ENCODE measurements at regions not wholly inside any gene's neighbourhood (a gene's known extent, or its start where the extent isn't known, plus 50 kb on each side); places are given as distances from the start of the nearest gene placed in this dataset.
A peak's percentile ranks its signal among the peaks of the same experiment; 100 is the strongest.
"Not testable (repeated sequence)": the region's sequence is repeated elsewhere in the genome, so short reads cannot be mapped to it uniquely, and the experiment has no call there.

GRCh38 chr1:234899041-234899729 lies 229.5 kb downstream of the TOMM20 start:
- DNase-seq (ENCODE audit: low spot score), result peak; percentile 48

GRCh38 chr1:234898455-234899033 lies 230.1 kb downstream of the TOMM20 start:
- no peak for DNase-seq (ENCODE audit: low spot score)

GRCh38 chr1:234897754-234898454 lies 230.7 kb downstream of the TOMM20 start:
- no peak for DNase-seq (ENCODE audit: low spot score)

- DNase-seq (ENCODE audit: low spot score), result no peak
These were observed 231.3 kb downstream of the TOMM20 start for GRCh38 chr1:234897390-234897749.

GRCh38 chr1:234896477-234897389 lies 231.9 kb downstream of the TOMM20 start:
- DNase-seq (ENCODE audit: low spot score), result no peak

- DNase-seq (ENCODE audit: low spot score), result peak; percentile 50
These were observed 234.7 kb downstream of the TOMM20 start for GRCh38 chr1:234893725-234894630.

GRCh38 chr1:234893359-234893724 lies 235.3 kb downstream of the TOMM20 start:
- no peak for DNase-seq (ENCODE audit: low spot score)

GRCh38 chr1:234892642-234893041 lies 236.0 kb downstream of the TOMM20 start:
- no peak for DNase-seq (ENCODE audit: low spot score)

- no peak for DNase-seq (ENCODE audit: low spot score)
These were observed 237.2 kb downstream of the TOMM20 start for GRCh38 chr1:234891427-234891826.

GRCh38 chr1:234889643-234890042 lies 239.0 kb downstream of the TOMM20 start:
- DNase-seq (ENCODE audit: low spot score), result no peak

- not testable (repeated sequence) for DNase-seq (ENCODE audit: low spot score)
These were observed 240.4 kb downstream of the TOMM20 start for GRCh38 chr1:234888247-234888646.

GRCh38 chr1:234887016-234887900 lies 241.4 kb downstream of the TOMM20 start:
- DNase-seq (ENCODE audit: low spot score), result no peak

GRCh38 chr1:234886081-234886984 lies 242.3 kb downstream of the TOMM20 start:
- DNase-seq (ENCODE audit: low spot score), result no peak

GRCh38 chr1:234885601-234886000 lies 243.0 kb downstream of the TOMM20 start:
- DNase-seq (ENCODE audit: low spot score), result no peak

- no peak for DNase-seq (ENCODE audit: low spot score)
These were observed 243.9 kb downstream of the TOMM20 start for GRCh38 chr1:234884701-234885100.

- no peak for DNase-seq (ENCODE audit: low spot score)
These were observed 244.6 kb downstream of the TOMM20 start for GRCh38 chr1:234884006-234884405.

GRCh38 chr1:234882898-234883297 lies 245.7 kb downstream of the TOMM20 start:
- DNase-seq (ENCODE audit: low spot score), result no peak

GRCh38 chr1:234881893-234882771 lies 246.5 kb downstream of the TOMM20 start:
- DNase-seq (ENCODE audit: low spot score), result no peak

Measured in kidney capillary endothelial cell (primary cell).